A673 (cell line): ENCODE measurements at regions not wholly inside any gene's neighbourhood (a gene's known extent, or its start where the extent isn't known, plus 50 kb on each side); places are given as distances from the start of the nearest gene placed in this dataset.

Source experiments
- BruUV-seq: library from RNA; stranded (reverse); fragments of 400-500 nt; replicated peaks from 2 replicates; lab custom pipeline; 2021; lab: Mats Ljungman, UMichigan
- CTCF ChIA-PET: fragments of 300-600 bp; sonication (Branson Sonifier 250); formaldehyde crosslinking; loops from one replicate; lab custom pipeline; 2022; ENCODE audit warnings: antibody characterized with exemption; lab: Charles Lee
- POLR2A ChIA-PET: fragments of 300-600 bp; sonication (Branson Sonifier 250); formaldehyde crosslinking; loops from one replicate; lab custom pipeline; 2022; ENCODE audit warnings: antibody characterized with exemption; ENCODE audit not compliant: low non-redundant PET; lab: Charles Lee
- DNase-seq: peaks from one replicate; pipeline ENCODE4 v3.0.0-alpha.2; 2015; ENCODE audit warnings: low spot score
- H3K27ac ChIP-seq: fragments of 200-600 bp; sonication (generic); 2 replicates; pipeline ENCODE4 v1.5.1; 2016; ENCODE audit warnings: mixed run types, low read depth, mild to moderate bottlenecking, mixed read lengths, antibody characterized with exemption, low read length; ENCODE audit not compliant: poor library complexity, severe bottlenecking
- H3K27me3 ChIP-seq: fragments of 200-600 bp; sonication (generic); replicated peaks from 2 replicates; pipeline ENCODE4 v1.6.1; 2017; ENCODE audit warnings: mixed run types, low read depth, mild to moderate bottlenecking, mixed read lengths, antibody characterized with exemption, low read length; ENCODE audit not compliant: insufficient read depth, poor library complexity
- H3K36me3 ChIP-seq: fragments of 200-600 bp; sonication (generic); 2 replicates; pipeline ENCODE4 v1.6.1; 2016; ENCODE audit warnings: mixed run types, mild to moderate bottlenecking, mixed read lengths, antibody characterized with exemption, low read length; ENCODE audit not compliant: insufficient read depth, poor library complexity, severe bottlenecking
- H3K4me1 ChIP-seq: fragments of 200-600 bp; sonication (generic); 2 replicates; pipeline ENCODE4 v1.6.1; 2017; ENCODE audit warnings: mixed run types, mild to moderate bottlenecking, mixed read lengths, antibody characterized with exemption, low read length; ENCODE audit not compliant: insufficient read depth, poor library complexity, severe bottlenecking
- H3K4me3 ChIP-seq: fragments of 200-600 bp; sonication (generic); 2 replicates; pipeline ENCODE4 v1.5.1; 2016; ENCODE audit warnings: low read depth, mixed run types, mild to moderate bottlenecking, mixed read lengths, low read length; ENCODE audit not compliant: poor library complexity, severe bottlenecking
- H3K9me3 ChIP-seq: fragments of 200-600 bp; sonication (generic); 2 replicates; pipeline ENCODE4 v1.6.1; 2016; ENCODE audit warnings: mixed run types, low read depth, mild to moderate bottlenecking, mixed read lengths, antibody characterized with exemption, low read length; ENCODE audit not compliant: poor library complexity, severe bottlenecking
- EZH2 ChIP-seq: fragments of 200-600 bp; sonication (generic); IDR thresholded peaks from 2 replicates; pipeline ENCODE4 v1.6.1; 2017; ENCODE audit warnings: borderline replicate concordance, low read depth, mild to moderate bottlenecking, mixed read lengths, antibody characterized with exemption, low read length; ENCODE audit not compliant: poor library complexity, severe bottlenecking
- intact Hi-C: fragments of 100-400 bp; cut with micrococcal nuclease; formaldehyde crosslinking; loops from one replicate; pipeline ENCODE4 v1.10.0; 2022; ENCODE audit not compliant: unreplicated experiment
- TF ChIP-seq, protein P1 (sequence below): fragments of 300-800, 200-600 bp; sonication (generic); conservative IDR thresholded peaks from 2 replicates; pipeline ENCODE4 v1.5.1; 2017; ENCODE audit warnings: low read depth, mild to moderate bottlenecking, antibody characterized with exemption, low read length, moderate library complexity, mixed read lengths

- H3K27me3 ChIP-seq, result no peaks in the 10 kb centered on the region
- no peak for DNase-seq
- H3K9me3 ChIP-seq, result no peaks in the 10 kb centered on the region
- no peak overlapping the region for H3K27ac ChIP-seq
- H3K4me3 ChIP-seq, result no peak overlapping the region
- no peaks in the 10 kb centered on the region for H3K4me1 ChIP-seq
- POLR2A ChIA-PET, result no interaction called here
- TF ChIP-seq EZH2, result no peak
- TF ChIP-seq, protein P1, sequence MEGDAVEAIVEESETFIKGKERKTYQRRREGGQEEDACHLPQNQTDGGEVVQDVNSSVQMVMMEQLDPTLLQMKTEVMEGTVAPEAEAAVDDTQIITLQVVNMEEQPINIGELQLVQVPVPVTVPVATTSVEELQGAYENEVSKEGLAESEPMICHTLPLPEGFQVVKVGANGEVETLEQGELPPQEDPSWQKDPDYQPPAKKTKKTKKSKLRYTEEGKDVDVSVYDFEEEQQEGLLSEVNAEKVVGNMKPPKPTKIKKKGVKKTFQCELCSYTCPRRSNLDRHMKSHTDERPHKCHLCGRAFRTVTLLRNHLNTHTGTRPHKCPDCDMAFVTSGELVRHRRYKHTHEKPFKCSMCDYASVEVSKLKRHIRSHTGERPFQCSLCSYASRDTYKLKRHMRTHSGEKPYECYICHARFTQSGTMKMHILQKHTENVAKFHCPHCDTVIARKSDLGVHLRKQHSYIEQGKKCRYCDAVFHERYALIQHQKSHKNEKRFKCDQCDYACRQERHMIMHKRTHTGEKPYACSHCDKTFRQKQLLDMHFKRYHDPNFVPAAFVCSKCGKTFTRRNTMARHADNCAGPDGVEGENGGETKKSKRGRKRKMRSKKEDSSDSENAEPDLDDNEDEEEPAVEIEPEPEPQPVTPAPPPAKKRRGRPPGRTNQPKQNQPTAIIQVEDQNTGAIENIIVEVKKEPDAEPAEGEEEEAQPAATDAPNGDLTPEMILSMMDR, result no peak
- CTCF ChIA-PET, result no interaction called here
- intact Hi-C loops, result no loop called here
- no TSS peak for BruUV-seq
- no peaks in the 10 kb centered on the region for H3K36me3 ChIP-seq
These were observed 578.7 kb upstream of the PABPC4L start for GRCh38 chr4:134780244-134780643.

DNA sequence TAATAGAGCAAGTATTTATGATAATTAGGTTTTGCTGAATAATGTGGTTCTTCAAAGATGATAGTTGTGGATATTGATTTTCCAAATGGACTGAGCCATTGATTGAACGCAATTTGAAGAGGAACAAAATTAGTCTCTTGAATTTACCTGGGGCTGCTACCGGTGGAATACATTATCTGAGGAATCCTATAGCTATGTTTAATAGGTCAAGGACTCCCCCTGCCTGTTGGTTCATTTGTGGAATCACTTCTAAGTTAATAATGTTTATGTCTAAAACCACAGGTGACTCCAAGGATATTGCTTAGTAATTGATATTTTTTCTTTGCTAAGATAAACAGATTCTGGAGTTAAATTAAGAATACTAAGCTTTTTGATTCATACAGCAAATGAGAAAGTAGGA lies 576.0 kb upstream of the PABPC4L start:
- H3K36me3 ChIP-seq, result no peaks in the 10 kb centered on the region
- no peaks in the 10 kb centered on the region for H3K27me3 ChIP-seq
- POLR2A ChIA-PET, result no interaction called here
- no peak overlapping the region for H3K4me3 ChIP-seq
- no peak overlapping the region for H3K27ac ChIP-seq
- no peak for DNase-seq
- BruUV-seq, result no TSS peak
- intact Hi-C loops, result no loop called here
- no peaks in the 10 kb centered on the region for H3K9me3 ChIP-seq
- H3K4me1 ChIP-seq, result no peaks in the 10 kb centered on the region
- CTCF ChIA-PET, result no interaction called here
- TF ChIP-seq, protein P1, result no peak; the same call in 1 of the 2 replicates
- TF ChIP-seq EZH2, result no peak

DNA sequence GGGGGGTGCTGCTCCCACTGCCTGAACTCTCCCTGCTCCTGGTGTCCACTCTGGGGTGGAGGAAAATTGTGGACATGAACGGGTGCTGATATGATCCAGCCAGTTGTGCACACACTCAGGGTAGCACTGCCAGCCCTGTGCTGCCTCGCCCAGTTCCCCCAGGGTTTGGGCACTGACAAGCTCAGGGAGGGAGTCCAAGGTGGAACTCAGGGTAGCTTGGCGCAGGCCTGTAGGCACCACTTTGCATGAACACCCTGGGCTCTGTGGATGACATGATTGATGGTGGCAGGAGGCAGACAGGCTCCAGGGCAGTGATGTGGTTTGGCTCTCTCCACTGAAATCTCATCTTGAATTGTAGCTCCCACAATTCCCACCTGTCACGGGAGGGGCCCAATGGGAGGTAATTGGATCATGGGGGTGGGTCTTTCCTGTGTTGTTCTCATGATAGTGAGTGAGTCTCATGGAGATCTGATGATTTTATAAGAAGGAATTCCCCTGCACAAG lies 572.0 kb upstream of the PABPC4L start:
- POLR2A ChIA-PET, result no interaction called here
- Histone ChIP-seq H3K36me3 (no peaks in the 10 kb centered on the region), H3K9me3 (no peaks in the 10 kb centered on the region), H3K4me3 (no peak overlapping the region), H3K27me3 (no peaks in the 10 kb centered on the region), H3K4me1 (no peaks in the 10 kb centered on the region), H3K27ac (no peak overlapping the region)
- intact Hi-C loops, result no loop called here
- TF ChIP-seq, protein P1, result no peak
- TF ChIP-seq EZH2, result no peak
- no TSS peak for BruUV-seq
- DNase-seq, result no peak
- CTCF ChIA-PET, result interaction anchor here (0.6 kb wide), 1 partner anchor 749 kb away, joined by 6 read pairs; no protein-coding TSS in a partner anchor
